GM12872 (cell line): ENCODE measurements at regions not wholly inside any gene's neighbourhood (a gene's known extent, or its start where the extent isn't known, plus 50 kb on each side); places are given as distances from the start of the nearest gene placed in this dataset.

Experiments
- CTCF ChIP-seq: IDR thresholded peaks from 3 replicates; pipeline ENCODE4 v1.5.1; 2011; ENCODE audit warnings: low read depth, mild to moderate bottlenecking, low read length, moderate library complexity; ENCODE audit not compliant: insufficient read depth

GRCh38 chr10:4504550-4504949 lies 321.5 kb upstream of the AKR1E2 start:
- no peak for TF ChIP-seq CTCF

- no peak for TF ChIP-seq CTCF
These were observed 322.9 kb upstream of the AKR1E2 start for GRCh38 chr10:4503076-4503475.

- no peak for TF ChIP-seq CTCF
These were observed 324.7 kb upstream of the AKR1E2 start for GRCh38 chr10:4501306-4501705.

GRCh38 chr10:4498711-4499251 lies 327.2 kb upstream of the AKR1E2 start:
- no peak for TF ChIP-seq CTCF

GRCh38 chr10:4494551-4494950 lies 331.5 kb upstream of the AKR1E2 start:
- no peak for TF ChIP-seq CTCF

GRCh38 chr10:4492202-4492601 lies 333.8 kb upstream of the AKR1E2 start:
- no peak for TF ChIP-seq CTCF

GRCh38 chr10:4488904-4489303 lies 337.1 kb upstream of the AKR1E2 start:
- no peak for TF ChIP-seq CTCF
